A673 (cell line): ENCODE measurements at regions not wholly inside any gene's neighbourhood (a gene's known extent, or its start where the extent isn't known, plus 50 kb on each side); places are given as distances from the start of the nearest gene placed in this dataset.

Experiments
- CTCF ChIP-seq: fragments of 300-800, 200-600 bp; sonication (generic); conservative IDR thresholded peaks from 2 replicates; pipeline ENCODE4 v1.5.1; 2017; ENCODE audit warnings: low read depth, mild to moderate bottlenecking, antibody characterized with exemption, low read length, moderate library complexity, mixed read lengths
- EZH2 ChIP-seq: fragments of 200-600 bp; sonication (generic); IDR thresholded peaks from 2 replicates; pipeline ENCODE4 v1.6.1; 2017; ENCODE audit warnings: borderline replicate concordance, low read depth, mild to moderate bottlenecking, mixed read lengths, antibody characterized with exemption, low read length; ENCODE audit not compliant: poor library complexity, severe bottlenecking

- TF ChIP-seq EZH2 (no peak), CTCF (no peak)
Observed at GRCh38 chr13:61950828-61951227, 535.2 kb upstream of the PCDH20 start.
